ENCODE measurements at regions not wholly inside any gene's neighbourhood (a gene's known extent, or its start where the extent isn't known, plus 50 kb on each side); places are given as distances from the start of the nearest gene placed in this dataset.
A peak's percentile ranks its signal among the peaks of the same experiment; 100 is the strongest.

GRCh38 chr3:161426758-161427157 is 55.4 kb upstream of the SPTSSB start:
- no peak overlapping the region for H2AK5ac ChIP-seq (ENCODE audit: low read length)
- H4K8ac ChIP-seq (ENCODE audit: low read depth, low read length), result no peak overlapping the region
- no peak overlapping the region for H4K91ac ChIP-seq (ENCODE audit: low read depth, low read length)
- H3K14ac ChIP-seq (ENCODE audit: low read length), result no peak overlapping the region
- no peak overlapping the region for H3K18ac ChIP-seq (ENCODE audit: low read length)
- no peak overlapping the region for H3K23ac ChIP-seq (ENCODE audit: low read length)
- H2BK120ac ChIP-seq (ENCODE audit: insufficient read depth, low read length, poor library complexity), result no peak overlapping the region
- peaks cover 3% of the 10 kb centered on the region for H3K79me1 ChIP-seq (ENCODE audit: low read length)
- no peaks in the 10 kb centered on the region for H3K4me1 ChIP-seq (ENCODE audit: control insufficient read depth in 1 of 2, insufficient read depth in 2 of 2, low read length in 2 of 2)
- H3K36me3 ChIP-seq (ENCODE audit: control insufficient read depth in 1 of 2, insufficient read depth in 2 of 2, low read length in 2 of 2), result no peaks in the 10 kb centered on the region
- no peak overlapping the region for H3K4me2 ChIP-seq (ENCODE audit: low read length)
- H3K27me3 ChIP-seq (ENCODE audit: insufficient read depth, low read length), result no peaks in the 10 kb centered on the region
- no peak overlapping the region for H3K4me3 ChIP-seq (ENCODE audit: low read depth, low read length)
- no peak overlapping the region for H2BK12ac ChIP-seq (ENCODE audit: low read length)
- no peak overlapping the region for H3K27ac ChIP-seq (ENCODE audit: low read depth, low read length)
- no peak for DNase-seq
- no peak overlapping the region for H2AFZ ChIP-seq (ENCODE audit: insufficient read depth, low read length, poor library complexity)
- H4K12ac ChIP-seq (ENCODE audit: low read depth, low read length), result no peak overlapping the region
- H2BK5ac ChIP-seq (ENCODE audit: low read depth, low read length, poor library complexity), result no peak overlapping the region
- H3K9me3 ChIP-seq (ENCODE audit: insufficient read depth, low read depth, low read length), result no peaks in the 10 kb centered on the region
- no CpG with 5 or more reads among the region's 4 CpGs for WGBS (ENCODE audit: extremely low coverage, insufficient coverage, insufficient read length)
- H3K79me2 ChIP-seq (ENCODE audit: control insufficient read depth, insufficient read depth, low read length, poor library complexity), result no peaks in the 10 kb centered on the region
- no peak overlapping the region for H3K9ac ChIP-seq (ENCODE audit: low read length)
- H3K4ac ChIP-seq (ENCODE audit: low read depth, low read length), result no peak overlapping the region

- Histone ChIP-seq H3K4me3 (ENCODE audit: low read depth, low read length) (no peak overlapping the region), H3K4ac (ENCODE audit: low read depth, low read length) (no peak overlapping the region), H2BK12ac (ENCODE audit: low read length) (no peak overlapping the region), H3K9ac (ENCODE audit: low read length) (no peak overlapping the region), H3K36me3 (ENCODE audit: control insufficient read depth in 1 of 2, insufficient read depth in 2 of 2, low read length in 2 of 2) (no peaks in the 10 kb centered on the region), H3K79me2 (ENCODE audit: control insufficient read depth, insufficient read depth, low read length, poor library complexity) (no peaks in the 10 kb centered on the region), H2BK120ac (ENCODE audit: insufficient read depth, low read length, poor library complexity) (no peak overlapping the region), H2BK5ac (ENCODE audit: low read depth, low read length, poor library complexity) (no peak overlapping the region), H2AFZ (ENCODE audit: insufficient read depth, low read length, poor library complexity) (no peak overlapping the region), H3K18ac (ENCODE audit: low read length) (no peak overlapping the region), H3K4me2 (ENCODE audit: low read length) (no peak overlapping the region), H3K79me1 (ENCODE audit: low read length) (peaks cover 4% of the 10 kb centered on the region), H4K91ac (ENCODE audit: low read depth, low read length) (no peak overlapping the region), H3K27me3 (ENCODE audit: insufficient read depth, low read length) (no peaks in the 10 kb centered on the region), H4K12ac (ENCODE audit: low read depth, low read length) (no peak overlapping the region), H2AK5ac (ENCODE audit: low read length) (no peak overlapping the region), H3K14ac (ENCODE audit: low read length) (no peak overlapping the region), H3K4me1 (ENCODE audit: control insufficient read depth in 1 of 2, insufficient read depth in 2 of 2, low read length in 2 of 2) (peaks cover 0 to 3% of the 10 kb centered on the region in 2 experiments), H3K9me3 (ENCODE audit: insufficient read depth, low read depth, low read length) (peaks cover 2% of the 10 kb centered on the region), H4K8ac (ENCODE audit: low read depth, low read length) (no peak overlapping the region), H3K23ac (ENCODE audit: low read length) (no peak overlapping the region), H3K27ac (ENCODE audit: low read depth, low read length) (no peak overlapping the region)
- WGBS (ENCODE audit: extremely low coverage, insufficient coverage, insufficient read length), result no CpG with 5 or more reads among the region's 5 CpGs
- peak in 1 of 2 donors; percentile 77 for DNase-seq
These were observed 52.7 kb upstream of the SPTSSB start for GRCh38 chr3:161423911-161424522.

DNA sequence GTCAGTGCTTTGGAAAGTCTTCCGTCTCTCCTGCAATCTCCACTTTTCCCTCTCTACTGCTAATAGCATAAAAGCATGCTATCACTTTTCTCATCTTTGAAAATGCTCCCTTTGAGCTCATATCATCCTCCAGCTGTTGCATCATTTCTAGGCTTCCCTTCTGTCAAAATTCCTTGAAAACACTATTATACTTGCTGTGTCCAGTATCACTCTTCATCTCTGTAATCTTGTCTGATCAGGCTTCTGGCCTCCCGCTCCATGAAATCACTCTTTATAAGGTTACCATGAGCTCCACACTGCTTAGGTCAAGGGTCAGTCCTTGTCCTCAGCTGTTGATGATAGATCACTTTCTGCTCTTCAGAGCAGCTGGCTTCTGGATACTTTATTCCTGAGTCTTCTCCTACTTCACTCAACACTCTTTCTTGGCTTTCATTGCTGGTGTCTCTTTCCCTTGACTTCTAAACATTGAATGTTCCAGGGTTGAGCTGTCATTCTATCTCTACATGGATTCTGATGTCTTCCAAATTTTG is 50.9 kb upstream of the SPTSSB start:
- peaks cover 5% of the 10 kb centered on the region for H3K9me3 ChIP-seq (ENCODE audit: insufficient read depth, low read depth, low read length)
- peaks cover 0 to 3% of the 10 kb centered on the region in 2 experiments for H3K4me1 ChIP-seq (ENCODE audit: control insufficient read depth in 1 of 2, insufficient read depth in 2 of 2, low read length in 2 of 2)
- H2BK5ac ChIP-seq (ENCODE audit: low read depth, low read length, poor library complexity), result no peak overlapping the region
- H4K12ac ChIP-seq (ENCODE audit: low read depth, low read length), result no peak overlapping the region
- no peak overlapping the region for H4K91ac ChIP-seq (ENCODE audit: low read depth, low read length)
- no peak overlapping the region for H2AFZ ChIP-seq (ENCODE audit: insufficient read depth, low read length, poor library complexity)
- H3K14ac ChIP-seq (ENCODE audit: low read length), result no peak overlapping the region
- H2AK5ac ChIP-seq (ENCODE audit: low read length), result no peak overlapping the region
- H3K18ac ChIP-seq (ENCODE audit: low read length), result no peak overlapping the region
- H3K27ac ChIP-seq (ENCODE audit: low read depth, low read length), result no peak overlapping the region
- H3K79me2 ChIP-seq (ENCODE audit: control insufficient read depth, insufficient read depth, low read length, poor library complexity), result no peaks in the 10 kb centered on the region
- no peak overlapping the region for H3K9ac ChIP-seq (ENCODE audit: low read length)
- H2BK12ac ChIP-seq (ENCODE audit: low read length), result no peak overlapping the region
- H2BK120ac ChIP-seq (ENCODE audit: insufficient read depth, low read length, poor library complexity), result no peak overlapping the region
- DNase-seq, result peak in 1 of 2 donors; percentile 61
- H3K4me2 ChIP-seq (ENCODE audit: low read length), result no peak overlapping the region
- WGBS (ENCODE audit: extremely low coverage, insufficient coverage, insufficient read length), result no CpG with 5 or more reads among the region's 2 CpGs
- H3K79me1 ChIP-seq (ENCODE audit: low read length), result peaks cover 4% of the 10 kb centered on the region
- H4K8ac ChIP-seq (ENCODE audit: low read depth, low read length), result no peak overlapping the region
- H3K4ac ChIP-seq (ENCODE audit: low read depth, low read length), result no peak overlapping the region
- no peak overlapping the region for H3K23ac ChIP-seq (ENCODE audit: low read length)
- no peaks in the 10 kb centered on the region for H3K36me3 ChIP-seq (ENCODE audit: control insufficient read depth in 1 of 2, insufficient read depth in 2 of 2, low read length in 2 of 2)
- H3K4me3 ChIP-seq (ENCODE audit: low read depth, low read length), result no peak overlapping the region
- H3K27me3 ChIP-seq (ENCODE audit: insufficient read depth, low read length), result no peaks in the 10 kb centered on the region
